ENCODE measurements at regions not wholly inside any gene's neighbourhood (a gene's known extent, or its start where the extent isn't known, plus 50 kb on each side); places are given as distances from the start of the nearest gene placed in this dataset.

- H3K4me3 ChIP-seq (ENCODE audit: low read depth, low read length) = no peak overlapping the region
- TF ChIP-seq MYC (IDR thresholded peaks at IDR 0.05; ENCODE audit: low read depth, low read length) (no peak), POLR2A (IDR thresholded peaks at IDR 0.05; ENCODE audit: extremely low read depth, insufficient read length) (no peak), CTCF (IDR thresholded peaks at IDR 0.05; ENCODE audit: low read depth, low read length) (no peak), MAX (IDR thresholded peaks at IDR 0.05; ENCODE audit: low read depth, low read length) (no peak)
- no peak for DNase-seq (ENCODE audit: low read depth)
These were observed 143.3 kb downstream of the KCNRG start for GRCh38 chr13:50158385-50159165.

- no peak overlapping the region for H3K4me3 ChIP-seq (ENCODE audit: low read depth, low read length)
- DNase-seq (ENCODE audit: low read depth) = no peak
- TF ChIP-seq MAX (IDR thresholded peaks at IDR 0.05; ENCODE audit: low read depth, low read length) = no peak
- no peak for TF ChIP-seq CTCF (IDR thresholded peaks at IDR 0.05; ENCODE audit: low read depth, low read length)
- no peak for TF ChIP-seq MYC (IDR thresholded peaks at IDR 0.05; ENCODE audit: low read depth, low read length)
- no peak for TF ChIP-seq POLR2A (IDR thresholded peaks at IDR 0.05; ENCODE audit: extremely low read depth, insufficient read length)
These were observed 144.4 kb downstream of the KCNRG start for GRCh38 chr13:50159607-50160006.

GRCh38 chr13:50161052-50161451 lies 145.8 kb downstream of the KCNRG start:
- no peak for DNase-seq (ENCODE audit: low read depth)
- TF ChIP-seq CTCF (IDR thresholded peaks at IDR 0.05; ENCODE audit: low read depth, low read length) = no peak
- TF ChIP-seq MAX (IDR thresholded peaks at IDR 0.05; ENCODE audit: low read depth, low read length) = no peak
- no peak for TF ChIP-seq POLR2A (IDR thresholded peaks at IDR 0.05; ENCODE audit: extremely low read depth, insufficient read length)
- no peak for TF ChIP-seq MYC (IDR thresholded peaks at IDR 0.05; ENCODE audit: low read depth, low read length)
- H3K4me3 ChIP-seq (ENCODE audit: low read depth, low read length) = no peak overlapping the region

- TF ChIP-seq MAX (IDR thresholded peaks at IDR 0.05; ENCODE audit: low read depth, low read length) (no peak), MYC (IDR thresholded peaks at IDR 0.05; ENCODE audit: low read depth, low read length) (no peak), CTCF (IDR thresholded peaks at IDR 0.05; ENCODE audit: low read depth, low read length) (no peak), POLR2A (IDR thresholded peaks at IDR 0.05; ENCODE audit: extremely low read depth, insufficient read length) (no peak)
- peak; percentile 33 for DNase-seq (ENCODE audit: low read depth)
- H3K4me3 ChIP-seq (ENCODE audit: low read depth, low read length) = no peak overlapping the region
These were observed 146.8 kb downstream of the KCNRG start for GRCh38 chr13:50162001-50162400.

GRCh38 chr13:50162567-50162966 lies 147.3 kb downstream of the KCNRG start:
- DNase-seq (ENCODE audit: low read depth) = no peak
- TF ChIP-seq MYC (IDR thresholded peaks at IDR 0.05; ENCODE audit: low read depth, low read length) (no peak), CTCF (IDR thresholded peaks at IDR 0.05; ENCODE audit: low read depth, low read length) (no peak), POLR2A (IDR thresholded peaks at IDR 0.05; ENCODE audit: extremely low read depth, insufficient read length) (no peak), MAX (IDR thresholded peaks at IDR 0.05; ENCODE audit: low read depth, low read length) (no peak)
- H3K4me3 ChIP-seq (ENCODE audit: low read depth, low read length) = no peak overlapping the region
